GM18517 (cell line): ENCODE measurements at regions not wholly inside any gene's neighbourhood (a gene's known extent, or its start where the extent isn't known, plus 50 kb on each side); places are given as distances from the start of the nearest gene placed in this dataset.

Source experiments
- ATAC-seq: cut with Tn5 transposase; IDR thresholded peaks from one replicate; pipeline ENCODE4 v1.9.1; 2021; ENCODE audit warnings: mild to moderate bottlenecking, moderate library complexity; ENCODE audit not compliant: unreplicated experiment

DNA sequence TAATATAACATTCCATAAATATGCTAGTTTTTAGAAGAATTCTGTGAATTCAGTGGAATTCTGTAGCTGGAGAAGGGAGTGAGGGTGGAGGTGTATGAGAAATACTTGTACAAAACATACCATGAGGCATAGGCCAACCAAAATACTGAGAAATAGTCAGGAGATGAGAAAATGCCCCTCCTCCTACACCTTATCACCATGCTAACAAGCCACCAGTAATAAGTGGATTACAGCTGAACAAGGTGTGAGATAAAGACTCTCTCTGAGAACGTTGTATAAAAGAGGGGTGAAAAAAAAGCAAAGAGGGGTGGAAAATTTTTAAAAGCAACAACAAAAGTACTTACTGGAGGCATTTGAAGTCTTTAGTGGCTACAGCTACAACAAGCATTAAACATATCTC, 90.4 kb upstream of the IGFBP3 start:
- ATAC-seq: no peak

DNA sequence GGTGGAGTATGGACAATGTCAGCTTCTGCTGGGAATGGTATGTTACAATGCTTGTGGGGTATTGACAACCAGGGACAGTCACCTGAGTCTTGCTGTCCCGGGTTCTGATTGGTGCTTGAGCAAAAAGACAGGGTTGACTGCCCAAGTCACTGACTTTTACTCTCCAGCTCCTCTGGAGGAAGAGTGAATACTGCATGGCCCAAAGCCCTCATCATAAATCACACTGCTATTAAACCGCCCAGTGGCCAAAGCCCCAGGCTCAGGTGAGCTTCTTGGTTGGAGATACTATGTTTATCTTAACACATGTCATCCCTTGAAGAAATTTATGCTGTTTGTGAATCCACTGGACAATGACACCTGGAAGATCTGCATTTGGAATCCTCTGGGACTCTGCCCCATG, 90.0 kb upstream of the IGFBP3 start:
- no peak for ATAC-seq

DNA sequence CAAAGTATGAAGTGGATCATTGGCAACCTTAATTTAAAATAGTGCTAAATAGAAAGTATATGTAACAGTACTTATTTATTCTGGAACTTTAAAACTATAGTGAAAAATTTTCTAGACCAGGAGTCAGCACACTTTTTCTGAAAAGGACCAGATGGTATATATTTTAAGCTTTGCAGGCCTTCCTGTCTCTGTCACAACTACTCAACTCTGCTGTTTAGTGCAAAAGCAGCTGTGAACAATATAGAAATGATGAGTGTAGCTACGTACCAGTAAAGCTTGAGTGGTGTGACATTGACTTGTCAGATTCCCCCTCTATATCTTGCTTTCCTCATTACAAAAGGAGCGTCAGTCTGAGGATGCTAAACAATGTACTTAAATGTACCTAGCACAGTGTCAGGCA, 88.1 kb upstream of the IGFBP3 start:
- no peak for ATAC-seq

DNA sequence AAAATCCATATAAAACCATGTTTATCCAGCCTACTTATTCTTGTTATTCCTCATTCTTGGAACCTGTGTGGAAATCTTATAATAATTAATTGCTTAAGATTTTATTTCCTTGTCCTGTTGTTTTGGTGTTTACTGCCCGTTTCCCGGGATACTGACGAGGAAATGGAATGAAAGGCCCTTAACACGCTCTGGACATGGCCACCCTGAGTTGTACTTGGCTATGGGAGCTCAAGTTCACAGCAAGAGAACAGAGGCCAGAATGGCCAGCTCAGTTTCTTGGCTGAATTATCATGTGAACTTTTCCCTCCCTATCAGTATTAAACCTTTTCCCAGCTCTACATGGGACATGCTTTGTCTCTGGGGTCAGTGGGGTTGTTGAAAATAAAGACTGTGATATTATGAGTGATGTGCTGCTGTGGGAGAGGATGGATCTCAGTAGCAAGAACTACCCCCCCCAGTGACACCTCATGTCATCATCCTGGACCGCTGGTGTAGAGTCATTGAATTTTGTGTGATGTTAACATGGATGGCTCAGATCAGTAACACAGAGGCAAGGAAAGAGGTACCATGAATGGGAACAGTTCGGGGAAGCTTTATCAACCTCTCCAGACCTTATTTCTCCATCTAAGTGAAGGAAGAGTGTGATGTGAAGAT, 87.0 kb upstream of the IGFBP3 start:
- ATAC-seq: no peak

DNA sequence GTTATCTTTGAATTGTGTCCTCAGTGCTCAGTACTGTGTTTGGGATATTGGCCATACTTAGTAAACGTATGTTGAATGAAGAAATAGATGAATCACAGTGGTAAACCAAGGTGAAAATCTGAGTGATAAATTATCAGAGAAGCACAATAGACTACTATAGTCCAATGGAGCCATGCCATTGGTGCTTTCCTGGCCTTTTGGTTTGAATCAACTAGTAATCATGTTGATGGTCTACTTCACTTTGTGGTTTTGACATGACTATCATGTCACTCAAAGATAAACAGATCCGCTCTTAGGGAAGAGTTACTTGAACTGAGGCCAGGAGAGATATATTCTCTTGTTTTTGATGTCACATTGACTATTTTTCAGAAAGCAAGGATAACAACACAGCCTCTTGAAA, 86.1 kb upstream of the IGFBP3 start:
- ATAC-seq: no peak

DNA sequence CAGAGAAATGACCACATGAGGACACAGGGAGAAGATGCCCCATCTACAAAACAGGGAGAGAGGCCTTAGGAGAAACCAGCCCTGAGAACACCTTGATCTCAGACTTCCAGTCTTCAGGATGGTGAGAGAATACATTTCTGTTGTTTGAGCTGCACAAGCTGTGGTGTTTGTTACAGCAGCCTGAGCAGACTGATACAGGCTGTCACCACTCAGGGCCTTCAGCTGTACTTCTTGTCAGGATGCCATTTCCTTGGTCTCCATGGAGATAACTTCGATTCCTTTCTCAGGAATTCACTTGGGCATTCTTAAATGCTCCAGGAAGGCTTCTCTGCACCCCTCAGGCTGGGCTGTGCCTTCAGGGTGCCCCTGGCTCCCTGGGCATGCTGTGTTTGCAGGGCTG, 85.7 kb upstream of the IGFBP3 start:
- ATAC-seq: no peak

DNA sequence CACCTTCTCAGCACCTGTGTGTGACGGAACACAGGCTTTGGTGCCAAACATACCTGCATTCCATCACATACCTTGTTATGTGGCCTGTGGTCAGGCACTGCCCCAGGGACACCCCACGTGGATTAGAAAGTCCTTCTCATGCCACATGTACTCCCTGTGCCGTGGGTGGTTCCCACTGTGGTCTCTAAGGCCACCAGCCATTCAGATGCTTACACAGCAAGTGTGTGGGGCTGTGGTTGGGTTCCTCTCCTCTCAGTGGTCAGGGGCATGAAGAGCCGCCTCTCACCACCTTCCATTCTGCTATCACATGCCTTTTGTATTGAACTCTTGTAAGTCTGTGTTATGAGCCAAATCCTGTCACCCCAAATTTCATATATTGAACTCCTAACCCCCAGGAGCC, 85.1 kb upstream of the IGFBP3 start:
- ATAC-seq: no peak

DNA sequence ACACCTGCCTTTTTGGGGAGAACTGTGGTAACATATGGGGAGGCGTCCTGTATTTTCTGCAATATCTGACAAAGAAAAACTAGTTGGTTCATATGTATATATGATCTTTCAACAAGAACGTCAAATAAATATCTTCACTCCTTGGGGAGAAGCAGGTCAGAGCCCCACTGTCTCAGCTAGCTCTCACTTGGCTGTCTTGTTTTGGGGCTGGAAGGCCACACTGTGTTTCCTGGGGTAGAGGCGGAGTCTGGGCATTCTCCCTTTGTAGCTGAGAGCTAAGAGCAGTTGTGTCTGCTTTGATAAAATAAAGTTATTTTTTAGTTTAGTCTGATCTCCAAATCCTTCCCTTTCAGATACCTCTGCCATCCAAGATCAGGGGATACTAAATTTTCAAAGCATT, 83.9 kb upstream of the IGFBP3 start:
- ATAC-seq: no peak

DNA sequence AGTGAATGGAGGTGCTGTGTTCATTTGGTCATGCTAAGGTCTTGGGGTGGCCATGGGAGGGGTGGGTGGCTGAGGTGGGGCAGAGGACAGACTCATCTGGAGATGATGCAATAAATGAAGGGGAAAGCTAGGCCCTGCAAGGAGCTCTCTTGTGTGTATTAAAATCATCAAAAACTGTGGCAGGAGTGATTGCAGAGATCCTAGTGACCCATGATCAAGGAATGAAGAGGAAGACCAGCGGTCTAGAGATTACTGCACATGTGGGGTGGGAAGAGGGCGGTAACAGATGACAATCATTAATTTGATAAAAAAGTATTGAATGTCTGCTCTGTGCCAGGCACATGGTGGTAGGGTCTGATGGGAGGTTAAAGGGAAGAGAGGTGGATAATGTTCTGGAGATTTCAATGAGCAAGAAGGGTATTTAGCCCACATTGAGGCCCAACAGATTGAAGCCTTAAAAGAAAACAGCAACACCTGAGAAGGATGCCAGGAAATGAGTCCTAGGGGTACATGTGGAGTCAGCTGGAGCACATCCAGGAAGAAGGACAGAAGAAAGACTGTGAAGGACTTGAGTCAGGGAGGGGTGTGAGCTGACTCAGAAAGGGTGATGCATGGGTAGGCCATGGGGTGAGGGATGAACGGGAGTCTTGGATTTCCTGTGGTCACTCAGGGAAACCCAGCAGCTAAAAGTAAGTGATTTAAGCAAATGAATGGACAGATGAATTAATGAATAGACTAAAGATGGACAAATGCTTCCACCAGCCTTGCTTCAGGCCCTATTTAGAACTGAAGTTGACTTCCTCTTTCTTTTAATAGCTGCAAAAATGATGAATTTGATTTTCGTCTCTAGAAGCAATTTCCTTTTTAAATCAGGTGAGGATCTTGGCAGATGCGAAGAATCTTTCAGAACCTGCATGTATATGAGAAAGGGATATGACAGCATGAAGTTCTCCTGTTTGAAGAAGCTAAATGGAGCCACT, 83.1 kb upstream of the IGFBP3 start:
- ATAC-seq: no peak

DNA sequence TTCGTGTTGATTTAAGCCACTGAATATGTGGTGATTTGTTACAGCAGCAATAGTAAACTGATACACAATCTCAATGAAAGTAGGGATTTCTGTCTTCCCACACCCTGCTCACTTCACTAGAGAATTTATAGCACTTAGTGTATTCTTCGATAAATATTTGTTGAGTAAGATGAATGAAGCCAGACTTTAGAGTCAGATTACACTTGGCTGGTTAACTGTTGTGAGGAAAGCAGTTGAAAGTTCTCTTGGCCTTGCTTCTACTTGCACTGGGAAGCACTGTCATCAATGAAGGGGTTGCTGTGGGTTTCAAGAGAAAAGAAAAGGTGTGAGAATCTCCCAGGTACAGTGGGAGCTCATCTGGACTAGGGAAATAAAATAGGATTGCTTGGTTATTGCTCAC, 82.1 kb upstream of the IGFBP3 start:
- no peak for ATAC-seq

DNA sequence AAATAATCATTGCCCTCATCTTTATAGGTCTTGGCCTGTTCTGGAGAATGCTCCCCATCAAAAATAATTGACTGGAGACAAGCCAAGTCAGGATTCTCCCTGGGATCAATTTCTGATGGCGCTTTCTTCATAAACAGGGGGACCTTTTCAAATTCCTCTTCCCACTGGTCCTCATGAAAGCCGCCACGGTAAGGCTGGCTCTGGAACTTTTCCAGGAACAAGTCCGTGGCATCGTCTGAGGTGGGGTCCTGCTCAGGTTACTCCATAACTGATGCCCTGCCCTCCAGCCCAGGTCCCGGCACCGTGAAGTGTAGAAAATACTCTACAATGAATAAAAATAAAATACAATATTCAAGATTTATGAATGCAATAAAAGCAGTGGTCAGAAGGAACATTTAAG, 79.4 kb upstream of the IGFBP3 start:
- ATAC-seq: no peak

DNA sequence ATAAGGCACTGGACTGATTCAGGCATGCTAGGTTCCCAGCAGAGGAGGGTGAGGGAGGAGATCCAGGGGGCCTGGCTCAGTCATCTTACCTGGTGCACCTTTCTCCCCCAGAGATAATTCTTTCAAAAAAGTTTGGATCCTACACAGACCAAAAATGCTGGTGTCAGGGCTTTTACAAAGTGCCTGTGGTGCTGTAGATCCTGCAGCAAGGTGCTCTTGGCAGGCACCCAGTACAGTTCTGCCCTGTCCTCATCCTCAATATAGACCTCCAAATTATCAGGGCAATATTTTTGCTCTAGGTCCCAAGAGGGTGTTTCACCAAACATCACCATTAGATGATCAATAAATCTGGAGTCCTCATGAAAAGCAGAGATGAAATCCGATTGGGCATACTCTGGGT, 78.5 kb upstream of the IGFBP3 start:
- ATAC-seq: no peak

DNA sequence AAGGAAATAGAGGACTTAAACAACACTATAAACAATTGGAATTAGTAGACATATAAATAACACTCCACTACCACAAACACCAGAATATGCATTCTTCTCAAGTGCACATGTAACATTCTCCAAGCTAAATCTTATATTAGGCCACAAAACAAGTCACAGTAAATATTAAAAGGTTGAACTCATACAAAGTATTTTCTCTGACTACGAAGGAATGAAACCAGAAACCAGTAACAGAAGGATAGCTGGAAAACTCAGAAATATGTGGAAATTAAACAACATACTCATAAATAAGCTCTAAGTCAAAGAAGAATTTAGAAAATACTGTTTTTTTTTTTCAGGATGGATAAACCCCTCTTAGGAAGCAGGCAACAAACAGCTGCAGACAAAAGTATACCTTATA, 77.4 kb upstream of the IGFBP3 start:
- ATAC-seq: no peak

DNA sequence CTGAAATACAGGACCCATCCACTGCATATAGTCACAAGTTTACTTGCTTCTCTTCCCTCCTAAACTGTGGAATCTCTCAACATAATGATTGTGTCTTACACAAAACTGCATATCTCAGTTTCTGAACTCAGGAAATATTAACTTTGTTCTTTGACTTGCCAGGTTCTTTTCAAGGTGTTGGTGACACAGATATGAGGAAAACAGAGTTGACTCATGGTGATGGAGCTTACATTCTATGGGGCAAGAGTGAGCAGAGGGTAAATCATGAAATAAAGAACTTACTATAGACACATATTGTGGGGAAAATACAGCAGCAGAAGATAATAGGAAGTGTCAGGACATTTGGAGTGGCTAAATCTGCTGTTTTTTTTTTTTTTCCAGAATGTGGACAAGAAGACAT, 72.5 kb upstream of the IGFBP3 start:
- no peak for ATAC-seq

DNA sequence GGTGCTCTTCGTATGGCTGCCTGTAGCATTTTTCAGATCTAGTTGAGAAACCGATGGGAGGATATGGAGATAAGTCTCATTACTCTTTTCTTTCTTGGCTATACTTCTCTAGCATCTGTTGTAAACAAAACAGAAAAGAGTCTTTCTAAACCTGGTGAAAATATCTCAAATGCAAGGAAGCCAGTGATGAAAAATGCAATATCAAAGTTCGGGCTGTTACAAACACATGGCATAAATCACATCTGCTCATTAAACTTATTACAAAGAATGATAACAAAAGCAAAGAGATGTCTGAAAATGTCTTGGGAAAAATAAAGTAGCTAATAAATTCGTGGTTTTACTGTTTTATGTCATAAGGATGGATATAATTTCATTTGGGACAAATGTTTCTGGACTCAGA, 71.8 kb upstream of the IGFBP3 start:
- ATAC-seq: no peak

DNA sequence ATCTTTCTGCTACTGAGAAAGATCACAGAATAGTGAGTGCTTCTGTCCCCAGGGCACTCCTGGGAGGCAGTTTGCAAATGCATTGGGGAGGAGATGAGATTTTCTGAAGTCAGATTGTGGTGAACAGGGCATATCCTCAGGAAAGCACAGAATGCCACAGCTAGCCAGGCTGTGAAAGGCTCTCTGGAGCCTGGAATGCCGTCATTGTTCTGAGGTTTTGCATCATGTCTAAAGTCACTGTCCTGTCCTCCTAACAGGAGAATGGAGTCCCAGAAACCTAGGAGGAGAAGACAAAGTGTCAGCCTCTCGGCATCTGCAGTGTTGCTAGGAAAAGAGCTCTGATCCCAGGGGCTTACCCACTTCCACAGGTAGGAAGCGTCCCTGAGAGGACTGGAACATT, 69.2 kb upstream of the IGFBP3 start:
- ATAC-seq: no peak

DNA sequence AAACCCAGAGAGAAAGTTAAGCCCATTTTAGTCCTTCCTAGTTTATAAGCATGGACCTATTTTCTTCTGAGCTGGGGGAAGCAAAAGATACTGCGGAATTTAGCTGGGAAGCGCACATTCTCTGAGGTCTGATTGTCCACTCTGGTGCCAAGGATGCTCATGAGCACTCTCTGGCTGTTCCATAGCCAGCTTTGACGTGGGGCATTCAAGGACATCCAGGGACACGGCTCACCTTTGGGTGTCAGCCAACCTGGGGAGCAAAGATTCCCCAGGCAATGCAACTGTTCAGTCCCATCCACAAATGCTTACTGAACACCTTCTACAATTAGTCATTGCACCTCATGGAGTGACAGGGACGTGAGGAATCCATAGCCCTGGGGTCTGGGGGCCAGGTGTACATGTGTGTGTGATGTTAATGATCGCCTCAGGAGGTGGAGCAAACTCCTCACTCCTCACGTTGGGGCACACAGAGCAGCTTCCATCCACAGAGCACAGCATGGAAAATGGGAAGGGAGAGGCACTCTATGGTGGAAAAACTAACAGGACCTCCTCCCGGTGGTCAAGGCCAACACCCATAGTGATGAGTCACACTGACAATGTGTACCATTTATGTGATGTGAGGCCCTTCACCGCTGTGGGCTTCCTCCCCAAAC, 67.5 kb upstream of the IGFBP3 start:
- no peak for ATAC-seq

DNA sequence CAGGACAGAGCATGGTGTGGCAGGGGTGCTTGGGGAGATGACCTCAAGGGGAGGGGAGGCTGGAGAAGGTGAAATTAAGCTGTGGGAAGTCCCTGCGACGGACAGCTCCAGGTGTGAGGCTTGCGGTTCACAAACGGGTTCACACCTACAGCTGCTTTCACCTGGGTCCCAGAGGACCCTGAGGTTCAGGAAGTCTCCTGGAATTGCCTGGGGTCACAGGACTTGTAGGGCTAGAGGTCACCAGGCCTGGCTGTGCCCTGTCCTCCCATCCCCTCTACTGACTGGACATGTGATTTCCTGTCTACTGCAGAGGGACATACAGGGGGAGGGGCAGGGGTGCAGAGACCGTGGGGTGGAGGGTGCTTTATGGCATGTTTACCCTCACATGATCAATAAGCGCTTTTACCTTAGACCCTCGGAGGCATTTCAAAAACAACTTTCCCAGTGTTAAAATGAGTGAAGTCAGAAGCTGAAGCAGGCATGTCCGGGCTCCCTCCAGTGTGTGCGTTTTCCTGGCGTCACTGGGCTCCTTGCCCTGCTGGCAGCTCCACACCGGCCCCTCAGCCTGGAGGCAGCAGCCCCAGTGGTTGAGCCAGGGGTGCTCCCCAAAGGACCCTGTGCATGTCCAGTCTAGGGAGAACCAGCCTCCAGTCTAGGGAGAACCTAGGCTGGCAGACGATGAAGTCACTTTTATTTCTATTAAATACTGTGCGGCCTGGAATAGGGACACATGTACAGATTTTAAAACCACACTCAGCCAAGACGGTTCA, 66.6 kb upstream of the IGFBP3 start:
- no peak for ATAC-seq

DNA sequence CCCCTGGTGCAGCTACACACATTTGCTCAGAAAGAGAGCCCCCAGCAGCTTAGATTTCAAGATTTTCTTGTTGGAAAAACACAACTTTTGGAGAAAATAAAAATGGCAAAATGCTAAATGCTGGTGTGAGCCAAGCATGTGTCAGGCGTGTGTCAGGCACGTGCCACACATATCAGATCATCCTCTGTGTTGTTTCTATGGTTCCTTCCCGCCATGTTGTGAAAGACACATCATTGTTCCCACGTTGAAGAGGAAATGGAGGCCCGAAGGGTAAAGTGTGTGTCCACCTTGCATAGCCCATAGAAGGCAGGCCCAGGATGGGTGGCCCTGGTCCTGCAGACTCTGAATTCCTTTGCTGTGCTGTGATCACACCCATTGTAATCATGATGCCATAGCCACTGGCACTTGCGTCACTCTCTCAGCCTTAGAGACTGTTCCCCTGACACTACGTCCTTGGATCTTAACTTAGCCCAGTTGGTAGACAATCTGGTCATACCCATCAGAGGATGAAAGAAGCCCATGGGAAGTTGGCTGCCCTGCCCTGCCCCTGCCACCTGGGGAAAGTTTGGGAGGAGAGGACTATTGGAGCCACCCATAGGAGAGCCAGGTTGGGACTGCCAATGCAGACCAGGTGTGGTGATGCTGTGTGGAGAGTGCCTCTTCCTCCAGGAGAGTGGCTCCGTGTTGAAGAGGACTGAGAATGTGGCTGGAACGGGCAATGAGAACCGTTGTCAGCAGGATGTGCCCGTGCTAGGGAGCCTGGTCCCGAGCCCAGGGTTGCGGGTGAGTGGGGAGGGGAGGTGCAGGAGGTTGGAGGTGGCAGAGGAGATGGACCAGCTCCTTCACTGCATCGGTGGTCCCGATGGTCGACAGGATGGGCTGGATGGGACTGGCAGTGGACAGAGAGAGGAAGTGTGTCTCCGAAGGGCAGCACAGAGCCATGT, 65.6 kb upstream of the IGFBP3 start:
- no peak for ATAC-seq

DNA sequence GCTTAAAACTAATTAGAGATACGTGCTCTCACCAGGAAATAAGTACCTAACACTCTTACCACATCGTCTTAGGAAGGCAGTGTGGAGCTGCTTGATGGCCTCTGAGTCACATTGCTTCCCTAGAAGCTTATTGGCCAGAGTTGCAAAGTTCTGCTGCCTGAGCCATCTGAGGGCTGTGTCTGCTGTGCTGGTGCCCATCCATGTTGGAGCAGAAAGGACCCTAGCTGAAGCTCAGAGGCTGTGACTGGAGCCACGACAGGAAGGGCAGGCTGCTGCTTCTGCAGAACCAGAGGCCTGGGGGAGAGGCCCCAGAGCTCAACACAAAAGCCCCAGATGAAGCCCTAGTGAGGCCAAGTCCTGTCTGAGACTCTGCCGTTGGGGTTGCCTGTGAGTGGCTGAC, 64.8 kb upstream of the IGFBP3 start:
- no peak for ATAC-seq
